ENCODE measurements at regions not wholly inside any gene's neighbourhood (a gene's known extent, or its start where the extent isn't known, plus 50 kb on each side); places are given as distances from the start of the nearest gene placed in this dataset.

- no peak for DNase-seq
These were observed 195.8 kb downstream of the CD47 start for GRCh38 chr3:107894998-107895397.

GRCh38 chr3:107892955-107893624 is 197.7 kb downstream of the CD47 start:
- no peak for DNase-seq

GRCh38 chr3:107884719-107885460 is 205.9 kb downstream of the CD47 start:
- DNase-seq: no peak

GRCh38 chr3:107884028-107884427 is 206.8 kb downstream of the CD47 start:
- DNase-seq: no peak

- no peak for DNase-seq
These were observed 207.9 kb downstream of the CD47 start for GRCh38 chr3:107882881-107883280.

GRCh38 chr3:107882261-107882660 is 208.6 kb downstream of the CD47 start:
- no peak for DNase-seq

- DNase-seq: no peak
These were observed 209.3 kb downstream of the CD47 start for GRCh38 chr3:107881509-107881908.

GRCh38 chr3:107880702-107881101 is 210.1 kb downstream of the CD47 start:
- no peak for DNase-seq

- no peak for DNase-seq
These were observed 212.9 kb downstream of the CD47 start for GRCh38 chr3:107877936-107878335.

- DNase-seq: no peak
These were observed 219.7 kb downstream of the CD47 start for GRCh38 chr3:107870943-107871638.

GRCh38 chr3:107870096-107870495 is 220.7 kb downstream of the CD47 start:
- no peak for DNase-seq

GRCh38 chr3:107868449-107868848 is 222.4 kb downstream of the CD47 start:
- DNase-seq: no peak

- no peak for DNase-seq
These were observed 228.9 kb downstream of the CD47 start for GRCh38 chr3:107861904-107862303.

GRCh38 chr3:107861422-107861821 is 229.4 kb downstream of the CD47 start:
- DNase-seq: no peak

All from left hindlimb (tissue), 1 donor.